ENCODE measurements at regions not wholly inside any gene's neighbourhood (a gene's known extent, or its start where the extent isn't known, plus 50 kb on each side); places are given as distances from the start of the nearest gene placed in this dataset.

GRCh38 chr12:88994971-88995370, 357.3 kb downstream of the DUSP6 start:
- Histone ChIP-seq H3K27me3 (no peaks in the 10 kb centered on the region), H3K9me3 (no peaks in the 10 kb centered on the region), H3K4me1 (no peaks in the 10 kb centered on the region), H3K27ac (no peak overlapping the region), H3K9ac (ENCODE audit: low read depth in 2 of 2, low read length in 2 of 2) (no peak overlapping the region), H3K4me3 (no peak overlapping the region), H3K36me3 (no peaks in the 10 kb centered on the region)
- no peak for TF ChIP-seq CTCF (IDR thresholded peaks at IDR 0.05)
- intact Hi-C loops (cut with DNase I), result loop anchor here (5.0 to 10.0 kb wide), 2 partner anchors 413 to 840 kb away; partner anchors contain the start of gene KITLG
- DNase-seq, result no peak

GRCh38 chr12:88994537-88994936, 357.8 kb downstream of the DUSP6 start:
- DNase-seq, result no peak
- intact Hi-C loops (cut with DNase I), result loop anchor here (5.0 to 10.0 kb wide), 2 partner anchors 412 to 840 kb away; partner anchors contain the start of gene KITLG
- no peaks in the 10 kb centered on the region for H3K27me3 ChIP-seq
- H3K4me1 ChIP-seq, result no peaks in the 10 kb centered on the region
- no peaks in the 10 kb centered on the region for H3K9me3 ChIP-seq
- no peak overlapping the region for H3K4me3 ChIP-seq
- H3K36me3 ChIP-seq, result no peaks in the 10 kb centered on the region
- no peak overlapping the region for H3K27ac ChIP-seq
- no peak for TF ChIP-seq CTCF (IDR thresholded peaks at IDR 0.05)
- no peak overlapping the region for H3K9ac ChIP-seq (ENCODE audit: low read depth in 2 of 2, low read length in 2 of 2)

GRCh38 chr12:88993651-88994050, 358.6 kb downstream of the DUSP6 start:
- no peak overlapping the region for H3K27ac ChIP-seq
- no peak overlapping the region for H3K4me3 ChIP-seq
- intact Hi-C loops (cut with DNase I), result loop anchor here (5.0 to 10.0 kb wide), 2 partner anchors 411 to 839 kb away; partner anchors contain the start of gene KITLG
- H3K9ac ChIP-seq (ENCODE audit: low read depth in 2 of 2, low read length in 2 of 2), result no peak overlapping the region
- H3K4me1 ChIP-seq, result no peaks in the 10 kb centered on the region
- no peaks in the 10 kb centered on the region for H3K27me3 ChIP-seq
- no peaks in the 10 kb centered on the region for H3K9me3 ChIP-seq
- H3K36me3 ChIP-seq, result no peaks in the 10 kb centered on the region
- TF ChIP-seq CTCF (IDR thresholded peaks at IDR 0.05), result peak; percentile 54
- DNase-seq, result no peak

GRCh38 chr12:88986056-88986455, 366.2 kb downstream of the DUSP6 start:
- Histone ChIP-seq H3K4me3 (no peak overlapping the region), H3K27me3 (no peaks in the 10 kb centered on the region), H3K4me1 (no peaks in the 10 kb centered on the region), H3K27ac (no peak overlapping the region), H3K9me3 (no peaks in the 10 kb centered on the region), H3K36me3 (no peaks in the 10 kb centered on the region), H3K9ac (ENCODE audit: low read depth in 2 of 2, low read length in 2 of 2) (no peak overlapping the region)
- intact Hi-C loops (cut with DNase I), result no loop called here
- DNase-seq, result no peak
- no peak for TF ChIP-seq CTCF (IDR thresholded peaks at IDR 0.05)

- DNase-seq, result no peak
- Histone ChIP-seq H3K9me3 (no peaks in the 10 kb centered on the region), H3K4me3 (no peak overlapping the region), H3K27ac (no peak overlapping the region), H3K36me3 (no peaks in the 10 kb centered on the region), H3K9ac (ENCODE audit: low read depth in 2 of 2, low read length in 2 of 2) (no peak overlapping the region), H3K27me3 (no peaks in the 10 kb centered on the region), H3K4me1 (no peaks in the 10 kb centered on the region)
- no peak for TF ChIP-seq CTCF (IDR thresholded peaks at IDR 0.05)
- intact Hi-C loops (cut with DNase I), result no loop called here
Observed at GRCh38 chr12:88985631-88986030, 366.7 kb downstream of the DUSP6 start.

Data from colonic mucosa (tissue), 4 donors.